ENCODE measurements at regions not wholly inside any gene's neighbourhood (a gene's known extent, or its start where the extent isn't known, plus 50 kb on each side); places are given as distances from the start of the nearest gene placed in this dataset.

GRCh38 chr6:119842191-119842590, 492.6 kb upstream of the MAN1A1 start (continued):
- TF ChIP-seq NR3C1 (CRISPR knock-in tag; IDR thresholded peaks at IDR 0.05) (no peak), PHF5A (CRISPR knock-in tag; IDR thresholded peaks at IDR 0.05; ENCODE audit: low read depth, unreplicated experiment) (no peak), ZNF562 (CRISPR knock-in tag; IDR thresholded peaks at IDR 0.05; ENCODE audit: borderline replicate concordance) (no peak), ZNF574 (CRISPR knock-in tag; IDR thresholded peaks at IDR 0.05) (no peak)

GRCh38 chr6:119838043-119838442, 488.5 kb upstream of the MAN1A1 start:
- no TSS peak for BruUV-seq (replicated peaks)
- WGBS (ENCODE audit: low lambda C conversion rate): 36% methylated on average over 2 of the region's 2 CpGs
- TF ChIP-seq PRMT3 (CRISPR knock-in tag; IDR thresholded peaks at IDR 0.05; ENCODE audit: borderline replicate concordance, low read depth): no peak
- Histone ChIP-seq H3K4me3 (replicated peaks in 1 of 3; ENCODE audit: insufficient read depth in 1 of 3, low read depth in 2 of 3, low read length in 3 of 3) (no peak overlapping the region), H3K79me2 (ENCODE audit: insufficient read depth, low read length) (no peaks in the 10 kb centered on the region), H3K27me3 (ENCODE audit: control insufficient read depth in 1 of 2, insufficient read depth in 2 of 2, low read length in 2 of 2) (no peaks in the 10 kb centered on the region), H2AFZ (ENCODE audit: low read length) (no peak overlapping the region), H3K4me1 (ENCODE audit: insufficient read depth, low read length) (no peaks in the 10 kb centered on the region), H3K36me3 (replicated peaks in 1 of 2; ENCODE audit: control insufficient read depth in 1 of 2, insufficient read depth in 2 of 2, low read length in 2 of 2) (no peaks in the 10 kb centered on the region), H3K9me3 (ENCODE audit: low read length) (no peaks in the 10 kb centered on the region), H3K4me2 (ENCODE audit: low read depth, low read length) (no peak overlapping the region), H4K20me1 (ENCODE audit: insufficient read depth, low read length) (no peaks in the 10 kb centered on the region), H3K27ac (ENCODE audit: extremely low read length, insufficient read depth, low read length) (no peak overlapping the region), H3K9ac (ENCODE audit: insufficient read depth, low read depth, low read length) (no peak overlapping the region)
- FAIRE-seq (no peak), ATAC-seq (no peak), DNase-seq (ENCODE audit: low spot score) (no peak)
- in situ Hi-C loops (cut with HindIII; ENCODE audit: extremely low pct_ligation_motif_present, low pct_unique_long_range_greater_than_20kb) (no loop called here), intact Hi-C loops (cut with micrococcal nuclease; ENCODE audit: unreplicated experiment) (no loop called here)
- ChIA-PET POLR2A (no interaction called here), CTCF (ENCODE audit: low intra/inter-chr PET ratio, low total read pairs) (no interaction called here)

- Histone ChIP-seq H3K4me2 (ENCODE audit: low read depth, low read length) (no peak overlapping the region), H3K9ac (ENCODE audit: insufficient read depth, low read depth, low read length) (no peak overlapping the region), H3K4me1 (ENCODE audit: insufficient read depth, low read length) (no peaks in the 10 kb centered on the region), H3K27me3 (ENCODE audit: control insufficient read depth in 1 of 2, insufficient read depth in 2 of 2, low read length in 2 of 2) (no peaks in the 10 kb centered on the region; a peak in 1 of 5 replicates), H3K9me3 (ENCODE audit: low read length) (no peaks in the 10 kb centered on the region), H4K20me1 (ENCODE audit: insufficient read depth, low read length) (no peaks in the 10 kb centered on the region), H3K4me3 (replicated peaks in 1 of 3; ENCODE audit: insufficient read depth in 1 of 3, low read depth in 2 of 3, low read length in 3 of 3) (no peak overlapping the region), H3K27ac (ENCODE audit: extremely low read length, insufficient read depth, low read length) (no peak overlapping the region), H3K36me3 (replicated peaks in 1 of 2; ENCODE audit: control insufficient read depth in 1 of 2, insufficient read depth in 2 of 2, low read length in 2 of 2) (no peaks in the 10 kb centered on the region), H2AFZ (ENCODE audit: low read length) (no peak overlapping the region), H3K79me2 (ENCODE audit: insufficient read depth, low read length) (no peaks in the 10 kb centered on the region)
- DNase-seq (ENCODE audit: low spot score) (no peak), FAIRE-seq (no peak), ATAC-seq (no peak)
- POLR2A ChIA-PET: no interaction called here
- CTCF ChIA-PET (ENCODE audit: low intra/inter-chr PET ratio, low total read pairs): no interaction called here
- in situ Hi-C loops (cut with HindIII; ENCODE audit: extremely low pct_ligation_motif_present, low pct_unique_long_range_greater_than_20kb): no loop called here
- intact Hi-C loops (cut with micrococcal nuclease; ENCODE audit: unreplicated experiment): no loop called here
- BruUV-seq (replicated peaks): no TSS peak
- TF ChIP-seq ZBTB1 (CRISPR knock-in tag; IDR thresholded peaks at IDR 0.05; ENCODE audit: borderline replicate concordance) (no peak), ATF7 (IDR thresholded peaks at IDR 0.05) (peak; percentile 63; the same call in 1 of the 2 replicates), ATF7 (CRISPR knock-in tag; IDR thresholded peaks at IDR 0.05) (no peak), CREB1 (IDR thresholded peaks at IDR 0.05) (peak; percentile 32; the same call in 1 of the 2 replicates), CREB1 (CRISPR knock-in tag; IDR thresholded peaks at IDR 0.05) (no peak), TFE3 (CRISPR knock-in tag; IDR thresholded peaks at IDR 0.05) (no peak), ELF3 (CRISPR knock-in tag; IDR thresholded peaks at IDR 0.05) (no peak), ZNF550 (CRISPR knock-in tag; IDR thresholded peaks at IDR 0.05; ENCODE audit: borderline replicate concordance) (no peak)
- TF ChIP-seq, protein P1, sequence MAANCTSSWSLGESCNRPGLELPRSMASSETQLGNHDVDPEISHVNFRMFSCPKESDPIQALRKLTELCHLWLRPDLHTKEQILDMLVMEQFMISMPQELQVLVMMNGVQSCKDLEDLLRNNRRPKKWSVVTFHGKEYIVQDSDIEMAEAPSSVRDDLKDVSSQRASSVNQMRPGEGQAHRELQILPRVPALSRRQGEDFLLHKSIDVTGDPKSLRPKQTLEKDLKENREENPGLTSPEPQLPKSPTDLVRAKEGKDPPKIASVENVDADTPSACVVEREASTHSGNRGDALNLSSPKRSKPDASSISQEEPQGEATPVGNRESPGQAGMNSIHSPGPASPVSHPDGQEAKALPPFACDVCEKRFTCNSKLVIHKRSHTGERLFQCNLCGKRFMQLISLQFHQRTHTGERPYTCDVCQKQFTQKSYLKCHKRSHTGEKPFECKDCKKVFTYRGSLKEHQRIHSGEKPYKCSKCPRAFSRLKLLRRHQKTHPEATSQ (CRISPR knock-in tag; IDR thresholded peaks at IDR 0.05; ENCODE audit: borderline replicate concordance): no peak
These were observed 484.9 kb upstream of the MAN1A1 start for GRCh38 chr6:119834418-119834817.
